ENCODE measurements at regions not wholly inside any gene's neighbourhood (a gene's known extent, or its start where the extent isn't known, plus 50 kb on each side); places are given as distances from the start of the nearest gene placed in this dataset.

GRCh38 chr15:95176794-95177577 is 945.6 kb downstream of the MCTP2 start:
- TF ChIP-seq ZNF274 (IDR thresholded peaks at IDR 0.05; ENCODE audit: low read depth, low read length), result no peak
- no peak for TF ChIP-seq SUZ12 (IDR thresholded peaks at IDR 0.05; ENCODE audit: extremely low read depth, insufficient read depth, insufficient read length)
- no peak for TF ChIP-seq YY1 (IDR thresholded peaks at IDR 0.05; ENCODE audit: insufficient read depth, insufficient read length)
